ENCODE measurements at regions not wholly inside any gene's neighbourhood (a gene's known extent, or its start where the extent isn't known, plus 50 kb on each side); places are given as distances from the start of the nearest gene placed in this dataset.
A peak's percentile ranks its signal among the peaks of the same experiment; 100 is the strongest.

GRCh38 chr3:182182531-182182968 is 470.8 kb downstream of the SOX2 start:
- H3K27ac ChIP-seq (ENCODE audit: poor library complexity, severe bottlenecking), result no peak overlapping the region
- H3K27me3 ChIP-seq (ENCODE audit: insufficient read depth, poor library complexity, severe bottlenecking), result no peaks in the 10 kb centered on the region
- DNase-seq (ENCODE audit: low spot score), result peak; percentile 87
- no peak for TF ChIP-seq CTCF (IDR thresholded peaks at IDR 0.05; ENCODE audit: poor library complexity, severe bottlenecking)
- no peaks in the 10 kb centered on the region for H3K36me3 ChIP-seq (ENCODE audit: low read depth)
- H3K9me3 ChIP-seq (ENCODE audit: severe bottlenecking), result no peaks in the 10 kb centered on the region
- ATAC-seq (ENCODE audit: low read depth), result peak; percentile 94
- H3K4me3 ChIP-seq (ENCODE audit: severe bottlenecking), result no peak overlapping the region
- peaks cover 12% of the 10 kb centered on the region for H3K4me1 ChIP-seq (ENCODE audit: insufficient read depth, poor library complexity, severe bottlenecking)

DNA sequence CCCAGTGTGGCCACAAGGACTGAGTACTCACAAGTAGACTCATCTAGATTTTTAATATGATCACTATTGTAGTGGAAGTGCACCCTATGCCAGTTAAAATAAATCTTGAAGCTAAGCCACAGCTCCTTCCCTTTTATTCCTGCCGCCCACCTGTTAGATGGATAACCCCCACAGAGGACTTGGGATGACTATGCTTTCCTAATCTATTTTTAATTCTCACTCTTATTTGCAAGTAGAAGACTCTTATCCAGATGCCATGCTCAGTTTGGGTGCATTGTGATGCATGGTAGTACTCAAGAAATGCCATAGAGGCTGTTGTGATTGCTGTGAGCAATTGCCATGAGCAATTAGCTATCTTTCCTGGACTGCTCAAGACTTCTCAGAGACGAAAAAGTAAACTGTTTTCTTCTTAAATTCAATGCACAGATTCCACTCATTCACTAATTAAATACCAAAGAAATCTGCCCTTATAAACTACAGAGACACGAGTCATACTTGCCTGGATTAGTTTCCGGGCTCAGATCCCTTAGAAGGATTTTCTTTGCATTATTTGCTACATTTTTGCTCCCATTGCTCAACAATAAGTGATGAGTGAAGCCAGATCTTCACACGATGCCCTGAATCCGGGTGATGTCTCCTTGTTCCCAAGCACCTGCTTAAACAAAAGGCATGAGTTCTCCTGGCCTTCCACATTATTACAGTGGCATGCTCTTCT is 472.1 kb downstream of the SOX2 start:
- no peak overlapping the region for H3K4me3 ChIP-seq (ENCODE audit: severe bottlenecking)
- H3K27me3 ChIP-seq (ENCODE audit: insufficient read depth, poor library complexity, severe bottlenecking), result no peaks in the 10 kb centered on the region
- no peaks in the 10 kb centered on the region for H3K9me3 ChIP-seq (ENCODE audit: severe bottlenecking)
- H3K4me1 ChIP-seq (ENCODE audit: insufficient read depth, poor library complexity, severe bottlenecking), result peaks cover 12% of the 10 kb centered on the region
- DNase-seq (ENCODE audit: low spot score) (no peak), ATAC-seq (ENCODE audit: low read depth) (no peak)
- no peaks in the 10 kb centered on the region for H3K36me3 ChIP-seq (ENCODE audit: low read depth)
- H3K27ac ChIP-seq (ENCODE audit: poor library complexity, severe bottlenecking), result no peak overlapping the region
- TF ChIP-seq CTCF (IDR thresholded peaks at IDR 0.05; ENCODE audit: poor library complexity, severe bottlenecking), result no peak

- no peak for ATAC-seq (ENCODE audit: low read depth)
Measured at GRCh38 chr3:182185313-182185712, 473.6 kb downstream of the SOX2 start.

GRCh38 chr3:182190056-182190455 is 478.3 kb downstream of the SOX2 start:
- no peaks in the 10 kb centered on the region for H3K4me1 ChIP-seq (ENCODE audit: insufficient read depth, poor library complexity, severe bottlenecking)

More at GRCh38 chr3:182185313-182185712, 473.6 kb downstream of the SOX2 start:
- no peak for DNase-seq (ENCODE audit: low spot score)
- peaks cover 12% of the 10 kb centered on the region for H3K4me1 ChIP-seq (ENCODE audit: insufficient read depth, poor library complexity, severe bottlenecking)
- no peak overlapping the region for H3K4me3 ChIP-seq (ENCODE audit: severe bottlenecking)
- no peak for TF ChIP-seq CTCF (IDR thresholded peaks at IDR 0.05; ENCODE audit: poor library complexity, severe bottlenecking)
- H3K27ac ChIP-seq (ENCODE audit: poor library complexity, severe bottlenecking), result no peak overlapping the region
- H3K9me3 ChIP-seq (ENCODE audit: severe bottlenecking), result no peaks in the 10 kb centered on the region
- H3K27me3 ChIP-seq (ENCODE audit: insufficient read depth, poor library complexity, severe bottlenecking), result no peaks in the 10 kb centered on the region
- H3K36me3 ChIP-seq (ENCODE audit: low read depth), result no peaks in the 10 kb centered on the region

More at GRCh38 chr3:182190056-182190455, 478.3 kb downstream of the SOX2 start:
- no peak for DNase-seq (ENCODE audit: low spot score)
- no peak for TF ChIP-seq CTCF (IDR thresholded peaks at IDR 0.05; ENCODE audit: poor library complexity, severe bottlenecking)
- no peak overlapping the region for H3K27ac ChIP-seq (ENCODE audit: poor library complexity, severe bottlenecking)
- no peak overlapping the region for H3K4me3 ChIP-seq (ENCODE audit: severe bottlenecking)
- H3K27me3 ChIP-seq (ENCODE audit: insufficient read depth, poor library complexity, severe bottlenecking), result no peaks in the 10 kb centered on the region
- no peaks in the 10 kb centered on the region for H3K36me3 ChIP-seq (ENCODE audit: low read depth)
- ATAC-seq (ENCODE audit: low read depth), result no peak
- H3K9me3 ChIP-seq (ENCODE audit: severe bottlenecking), result no peaks in the 10 kb centered on the region

Measured in RWPE2 (cell line).